Posterior vena cava (tissue), 2 donors: ENCODE measurements at regions not wholly inside any gene's neighbourhood (a gene's known extent, or its start where the extent isn't known, plus 50 kb on each side); places are given as distances from the start of the nearest gene placed in this dataset.
"Not testable (repeated sequence)": the region's sequence is repeated elsewhere in the genome, so short reads cannot be mapped to it uniquely, and the experiment has no call there.

Experiments
- DNase-seq: peaks from one replicate; pipeline ENCODE4 v3.0.0-alpha.2; 2020; ENCODE audit warnings: low spot score
- intact Hi-C, 2 donors: fragments of 100-400 bp; cut with DNase I; formaldehyde crosslinking; loops; one replicate each; pipeline versions ENCODE4 v1.14.1 to v1.14.2; 2022 to 2023
- donor health status: DM: yes; HTN: yes; CAD: no.
- donor health status: DM: yes; HTN: yes; CAD: no.

GRCh38 chr1:188652678-188653077, 1823.9 kb downstream of the PLA2G4A start:
- intact Hi-C loops = no loop called here
- no peak for DNase-seq

DNA sequence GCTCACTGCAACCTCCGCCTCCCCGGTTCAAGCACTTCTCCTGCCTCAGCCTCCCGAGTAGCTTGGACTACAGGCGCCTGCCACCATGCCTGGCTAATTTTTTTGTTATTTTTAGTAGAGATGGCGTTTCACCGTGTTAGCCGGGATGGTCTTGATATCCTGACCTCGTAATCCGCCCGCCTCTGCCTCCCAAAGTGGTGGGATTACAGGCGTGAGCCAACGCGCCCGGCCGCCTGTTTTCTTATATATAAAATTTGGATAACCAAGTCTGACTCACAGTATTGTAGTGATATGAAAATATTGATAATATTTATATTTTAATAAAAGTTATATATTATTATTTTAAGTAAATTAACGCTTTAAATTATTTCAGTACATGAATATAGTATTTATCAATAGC, 1821.7 kb downstream of the BRINP3 start:
- DNase-seq, intact Hi-C loops: not testable (repeated sequence)

DNA sequence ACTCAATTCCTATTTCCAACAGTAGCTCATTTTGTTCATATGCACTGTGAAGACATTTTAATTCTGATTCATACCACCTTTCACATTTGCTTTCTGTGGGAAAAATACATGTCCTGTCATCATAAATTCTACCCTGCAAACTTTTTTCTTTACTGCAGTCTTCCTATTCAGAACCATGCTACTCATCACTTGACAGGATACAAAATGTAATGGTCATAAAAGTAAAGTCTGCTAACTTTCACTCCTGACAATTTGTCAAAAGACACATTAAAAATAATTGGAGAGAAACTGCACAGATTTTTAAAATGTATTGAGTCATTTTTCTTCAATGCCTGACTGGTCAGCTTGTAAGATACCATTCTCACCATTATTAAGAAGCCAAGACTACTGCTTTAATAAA, 1817.1 kb downstream of the BRINP3 start:
- intact Hi-C loops = no loop called here
- DNase-seq = no peak

- intact Hi-C loops = no loop called here
- no peak for DNase-seq
Observed at GRCh38 chr1:188665477-188665876, 1812.2 kb downstream of the BRINP3 start.

DNA sequence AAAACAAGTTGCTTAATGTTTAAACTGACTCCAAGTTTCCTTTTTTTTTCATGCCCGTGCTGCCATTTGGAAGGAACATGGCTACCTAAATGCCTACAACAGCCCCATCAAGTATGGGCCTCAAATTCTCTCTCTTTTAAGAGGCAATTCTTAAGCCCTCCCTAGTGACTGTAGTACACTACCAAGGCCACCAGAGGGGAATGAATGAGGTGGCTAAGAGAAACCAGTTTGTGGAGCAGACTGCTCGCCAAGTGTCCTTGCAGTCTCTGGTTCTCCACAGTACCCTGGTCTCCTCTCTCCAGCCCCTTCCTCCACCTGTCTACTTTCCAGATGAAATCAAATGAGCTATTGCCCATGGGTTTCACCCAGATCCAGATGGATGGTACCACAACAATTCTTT, 1809.6 kb downstream of the BRINP3 start:
- intact Hi-C loops = no loop called here
- no peak for DNase-seq

GRCh38 chr1:188669728-188670382, 1807.8 kb downstream of the BRINP3 start:
- no peak for DNase-seq
- intact Hi-C loops = no loop called here

- intact Hi-C loops = no loop called here
- DNase-seq = no peak
Observed at GRCh38 chr1:188670837-188671236, 1806.8 kb downstream of the BRINP3 start.

DNA sequence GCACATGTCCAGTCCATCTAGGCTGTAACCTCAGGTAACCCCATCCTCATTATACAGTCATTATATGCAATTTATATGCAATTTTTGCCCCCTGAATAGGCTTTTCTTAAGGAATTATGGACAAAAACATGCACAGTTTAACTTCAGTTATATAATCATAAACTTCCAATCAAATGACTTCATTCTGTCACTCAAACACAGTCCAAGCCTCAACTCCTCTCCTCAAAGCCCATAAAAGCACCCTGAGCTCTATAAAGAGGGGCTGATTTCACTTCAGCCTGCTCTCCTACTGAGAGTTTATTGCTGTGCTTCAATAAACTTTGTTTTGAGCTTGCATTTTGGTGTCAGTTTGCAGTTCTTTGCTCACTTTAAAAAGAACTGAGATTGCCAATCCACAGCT, 1805.5 kb downstream of the BRINP3 start:
- no peak for DNase-seq
- intact Hi-C loops = no loop called here

DNA sequence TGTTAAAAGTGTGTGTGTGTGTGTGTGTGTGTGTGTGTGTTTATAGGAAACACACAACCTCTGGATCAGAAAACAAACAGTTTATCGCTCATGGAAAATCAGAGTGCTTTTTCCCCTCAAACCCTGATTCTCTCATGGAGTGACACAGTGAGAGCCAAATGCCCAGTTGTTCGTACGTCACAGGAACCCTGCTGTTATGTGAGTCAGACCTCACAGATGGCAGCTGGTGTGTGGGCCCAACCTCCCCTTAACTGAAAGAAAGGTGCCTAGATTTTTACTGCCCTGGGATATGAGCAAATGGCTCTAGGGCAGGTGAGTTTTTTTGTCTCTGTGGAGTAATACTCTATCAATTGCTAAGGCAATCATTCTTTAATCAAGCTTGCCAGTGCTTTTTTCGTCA, 1788.1 kb downstream of the BRINP3 start:
- intact Hi-C loops = no loop called here
- no peak for DNase-seq

DNA sequence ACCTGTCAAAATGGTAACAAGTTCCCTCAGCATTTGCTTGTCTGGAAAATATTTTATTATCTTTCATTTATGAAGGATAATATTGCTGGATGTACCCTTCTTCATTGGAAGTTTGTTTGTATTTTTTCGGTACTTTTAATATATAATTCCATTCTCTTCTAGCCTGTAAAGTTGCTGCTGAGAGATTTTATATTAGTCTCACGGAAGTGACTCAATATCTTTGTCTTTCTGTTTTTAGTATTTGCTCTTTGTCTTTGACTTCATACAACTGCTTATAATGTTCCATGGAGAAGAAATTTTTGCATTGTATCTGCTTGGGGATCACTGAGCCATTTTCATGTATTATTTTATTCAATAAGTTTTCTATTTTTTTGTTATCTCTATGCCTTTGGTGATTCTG, 1777.5 kb downstream of the BRINP3 start:
- intact Hi-C loops = no loop called here
- no peak for DNase-seq

DNA sequence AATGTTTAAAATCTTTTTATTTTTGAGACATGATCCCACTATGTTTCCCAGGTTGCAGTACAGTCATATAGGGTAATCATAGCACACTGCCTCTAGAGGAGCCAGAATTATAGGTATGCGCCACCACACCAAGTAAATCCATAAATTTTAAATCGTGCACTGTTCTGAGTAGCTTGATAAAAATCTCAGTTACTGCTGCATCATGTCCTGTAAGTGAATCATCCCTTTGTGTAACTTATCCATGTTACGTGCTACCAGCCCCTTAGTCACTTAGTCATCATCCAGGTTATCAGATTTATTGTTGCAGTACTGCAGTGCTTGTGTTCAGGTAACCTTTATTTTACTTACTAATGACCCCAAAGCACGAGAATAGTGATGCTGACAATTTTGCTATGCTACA, 1770.9 kb downstream of the BRINP3 start:
- intact Hi-C loops = no loop called here
- DNase-seq = no peak

DNA sequence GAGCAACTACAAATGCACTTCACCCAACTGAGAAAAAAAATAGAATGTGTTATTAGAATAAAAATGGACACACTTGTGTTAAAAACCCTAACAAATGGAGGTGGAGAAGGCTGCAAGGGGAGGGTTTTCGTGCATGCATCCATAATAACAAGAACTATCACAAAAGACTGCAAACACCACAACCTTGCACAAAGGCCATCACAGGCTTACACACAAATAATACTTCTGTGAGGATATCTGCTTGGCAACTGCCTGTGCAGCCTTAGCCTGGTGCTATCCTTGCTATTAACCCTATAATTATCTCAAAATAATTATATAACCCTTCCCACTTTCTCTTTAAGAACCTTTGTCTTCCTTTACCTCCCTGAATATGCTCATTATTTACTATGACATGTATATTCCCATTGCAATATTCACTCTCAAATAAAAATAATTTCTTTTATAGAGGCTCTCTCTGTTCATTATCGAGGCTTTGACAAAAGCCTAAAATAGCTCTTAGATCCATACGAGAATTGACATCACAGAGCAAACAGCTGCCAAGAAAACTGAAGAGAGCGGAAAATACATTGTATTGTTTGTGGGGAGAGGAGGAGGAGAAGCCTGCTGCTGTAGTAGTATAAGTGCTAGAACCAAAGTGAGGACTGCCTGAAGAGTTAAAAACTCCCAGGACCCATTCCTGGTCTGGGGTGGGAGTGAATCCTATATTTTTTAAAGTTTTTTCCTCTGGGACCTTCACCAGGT, 1768.7 kb downstream of the BRINP3 start:
- intact Hi-C loops = no loop called here
- DNase-seq = no peak

GRCh38 chr1:188715566-188715965, 1762.1 kb downstream of the BRINP3 start:
- intact Hi-C loops = no loop called here
- no peak for DNase-seq

GRCh38 chr1:188719735-188720134, 1757.9 kb downstream of the BRINP3 start:
- intact Hi-C loops = no loop called here
- DNase-seq = no peak

DNA sequence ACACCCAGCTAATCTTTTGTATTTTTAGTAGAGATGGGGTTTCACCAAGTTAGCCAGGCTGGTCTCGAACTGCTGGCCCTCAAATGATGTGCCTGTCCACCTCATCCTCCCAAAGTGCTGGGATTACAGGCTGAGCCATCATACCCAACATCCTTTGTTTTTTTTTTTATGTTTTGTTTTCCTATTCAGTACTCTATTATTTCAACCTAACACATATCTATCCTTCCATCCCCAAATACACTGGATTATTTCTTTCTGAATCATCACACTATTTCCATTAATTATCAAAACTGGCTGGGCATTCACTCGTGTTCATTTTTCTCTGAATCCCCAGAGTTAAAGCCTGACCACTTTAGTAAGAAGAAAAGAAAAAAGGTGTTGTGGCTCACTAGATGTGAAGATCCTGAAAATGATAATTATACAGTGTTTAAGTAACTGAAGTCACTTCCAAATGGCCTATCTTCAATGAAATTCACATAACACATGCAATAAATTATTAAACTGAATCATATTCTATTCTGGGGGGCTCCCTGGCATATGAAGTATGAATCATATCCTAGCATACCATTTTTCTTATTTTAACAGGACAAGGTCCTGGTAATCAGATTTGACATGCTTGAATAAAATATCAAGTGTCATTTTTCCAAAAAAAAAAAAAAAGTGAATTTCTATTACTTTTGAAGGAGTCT, 1754.2 kb downstream of the BRINP3 start:
- intact Hi-C loops = no loop called here
- no peak for DNase-seq

DNA sequence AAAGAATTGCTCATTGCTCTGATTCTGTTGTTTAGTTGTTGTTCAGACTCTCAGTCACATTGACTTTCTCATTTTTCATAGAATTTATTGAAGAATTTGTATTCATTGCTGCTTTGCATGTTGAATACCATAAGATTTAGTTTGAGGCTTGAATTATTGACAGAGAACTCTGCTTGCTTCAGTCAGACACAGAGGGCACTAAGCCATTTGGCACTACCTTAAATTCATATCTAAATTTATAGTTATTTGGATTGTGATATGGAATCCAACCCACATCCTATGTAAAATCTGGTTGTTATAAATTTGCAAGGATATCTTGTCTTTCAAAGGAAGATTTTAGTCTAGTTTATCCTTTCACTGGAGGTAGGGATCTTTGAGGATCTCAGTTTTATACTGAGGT, 1748.6 kb downstream of the BRINP3 start:
- no peak for DNase-seq
- intact Hi-C loops = no loop called here

- no peak for DNase-seq
Observed at GRCh38 chr1:188735567-188735966, 1742.1 kb downstream of the BRINP3 start.

DNA sequence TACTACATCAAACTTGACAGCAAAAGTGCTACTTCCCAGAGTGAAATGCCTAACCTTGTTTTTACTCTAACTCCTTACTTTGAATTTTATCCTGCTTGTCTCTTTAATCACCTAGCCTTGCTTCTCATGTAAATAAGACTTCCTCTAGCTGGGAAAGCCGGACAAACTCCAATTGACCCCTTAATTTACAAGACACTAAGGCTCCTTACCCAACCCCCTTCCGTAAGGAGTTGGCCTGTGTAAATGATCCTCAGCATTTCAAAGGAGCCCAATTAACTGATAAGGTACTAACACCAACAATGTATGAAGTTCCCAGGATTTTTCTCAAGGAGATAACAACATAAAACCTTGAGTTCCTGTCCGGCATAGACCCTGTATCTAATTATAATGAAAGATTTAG, 1728.4 kb downstream of the BRINP3 start:
- DNase-seq = not testable (repeated sequence)

More at GRCh38 chr1:188735567-188735966, 1742.1 kb downstream of the BRINP3 start:
- intact Hi-C loops = no loop called here

DNA sequence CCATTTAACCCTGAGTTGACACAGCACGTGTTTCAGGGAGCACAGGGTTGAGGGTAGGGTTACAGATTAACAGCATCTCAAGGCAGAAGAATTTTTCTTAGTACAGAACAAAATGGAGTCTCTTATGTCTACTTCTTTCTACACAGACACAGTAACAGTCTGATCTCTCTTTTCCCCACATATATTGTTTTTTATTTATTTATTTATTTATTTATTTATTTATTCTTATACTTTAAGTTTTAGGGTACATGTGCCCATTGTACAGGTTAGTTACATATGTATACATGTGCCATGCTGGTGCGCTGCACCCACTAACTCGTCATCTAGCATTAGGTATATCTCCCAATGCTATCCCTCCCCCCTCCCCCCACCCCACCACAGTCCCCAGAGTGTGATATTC, 1725.6 kb downstream of the BRINP3 start:
- intact Hi-C loops, DNase-seq: not testable (repeated sequence)

More for the DNA sequence above, 1728.4 kb downstream of the BRINP3 start:
- intact Hi-C loops = not testable (repeated sequence)

DNA sequence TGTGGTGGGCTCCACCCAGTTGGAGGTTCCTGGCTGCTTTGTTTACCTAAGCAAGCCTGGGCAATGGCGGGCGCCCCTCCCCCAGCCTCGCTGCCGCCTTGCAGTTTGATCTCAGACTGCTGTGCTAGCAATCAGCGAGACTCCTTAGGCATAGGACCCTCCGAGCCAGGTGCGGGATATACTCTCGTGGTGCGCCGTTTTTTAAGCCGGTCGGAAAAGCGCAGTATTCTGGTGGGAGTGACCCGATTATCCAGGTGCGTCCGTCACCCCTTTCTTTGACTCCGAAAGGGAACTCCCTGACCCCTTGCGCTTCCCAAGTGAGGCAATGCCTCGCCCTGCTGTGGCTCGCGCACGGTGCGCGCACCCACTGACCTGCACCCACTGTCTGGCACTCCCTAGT, 1719.9 kb downstream of the BRINP3 start:
- DNase-seq, intact Hi-C loops: not testable (repeated sequence)

GRCh38 chr1:188761226-188761625, 1716.4 kb downstream of the BRINP3 start:
- DNase-seq = no peak

More at GRCh38 chr1:188761226-188761625, 1716.4 kb downstream of the BRINP3 start:
- intact Hi-C loops = no loop called here
